ENCODE measurements at regions not wholly inside any gene's neighbourhood (a gene's known extent, or its start where the extent isn't known, plus 50 kb on each side); places are given as distances from the start of the nearest gene placed in this dataset.

DNA sequence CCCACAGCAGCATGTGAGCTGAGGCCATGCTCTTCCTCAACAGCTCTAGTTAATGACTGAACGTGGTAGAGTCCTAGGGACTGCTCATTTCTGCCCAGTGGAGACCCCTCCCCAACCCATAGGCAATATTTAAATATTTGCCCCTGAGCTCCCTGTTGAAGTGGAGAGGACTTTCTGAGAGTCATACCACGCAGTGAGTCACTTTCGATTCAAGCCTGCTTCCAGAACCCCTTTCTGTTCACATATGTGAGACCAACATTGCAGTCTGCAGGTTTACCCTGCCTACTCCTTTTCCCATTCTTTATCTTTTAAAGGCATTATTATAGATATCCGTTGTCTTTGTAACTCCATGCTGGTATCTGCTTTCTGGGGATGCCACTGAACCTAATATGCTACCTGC, 946.3 kb downstream of the JRKL start:
- TF ChIP-seq CTCF (conservative IDR thresholded peaks at IDR 0.05; ENCODE audit: control insufficient read depth, insufficient read depth, low read depth, low read length), result no peak

DNA sequence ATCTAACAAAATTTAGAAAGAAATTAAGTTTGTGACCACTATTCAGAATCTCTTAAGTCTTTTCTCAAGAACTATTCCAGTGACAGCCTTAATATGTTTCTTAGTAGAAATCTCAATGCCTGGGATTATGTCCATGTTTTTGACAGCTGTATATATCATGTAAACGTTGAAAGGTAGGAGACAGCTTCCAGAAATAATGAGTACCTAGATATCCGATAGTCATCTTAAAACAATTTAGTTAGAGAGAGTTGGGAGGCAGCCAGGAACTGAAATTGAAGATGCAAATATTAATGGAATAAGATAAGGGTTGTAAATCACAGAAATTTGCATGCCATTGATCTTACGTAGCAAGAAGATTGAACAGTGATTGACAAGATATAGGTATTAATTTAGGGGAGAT, 955.2 kb downstream of the JRKL start:
- no peak overlapping the region for H3K4me3 ChIP-seq (ENCODE audit: control insufficient read depth, low read depth, low read length)
- no peak for TF ChIP-seq CTCF (conservative IDR thresholded peaks at IDR 0.05; ENCODE audit: control insufficient read depth, insufficient read depth, low read depth, low read length)
- no peak for DNase-seq (ENCODE audit: low read depth)

More for the DNA sequence above, 946.3 kb downstream of the JRKL start:
- no peak for DNase-seq (ENCODE audit: low read depth)
- H3K4me3 ChIP-seq (ENCODE audit: control insufficient read depth, low read depth, low read length), result no peak overlapping the region

GRCh38 chr11:97349201-97349600, 959.4 kb downstream of the JRKL start:
- TF ChIP-seq CTCF (conservative IDR thresholded peaks at IDR 0.05; ENCODE audit: control insufficient read depth, insufficient read depth, low read depth, low read length), result no peak
- no peak overlapping the region for H3K4me3 ChIP-seq (ENCODE audit: control insufficient read depth, low read depth, low read length)
- no peak for DNase-seq (ENCODE audit: low read depth)

- no peak for TF ChIP-seq CTCF (conservative IDR thresholded peaks at IDR 0.05; ENCODE audit: control insufficient read depth, insufficient read depth, low read depth, low read length)
- H3K4me3 ChIP-seq (ENCODE audit: control insufficient read depth, low read depth, low read length), result no peak overlapping the region
- no peak for DNase-seq (ENCODE audit: low read depth)
These were observed 962.1 kb downstream of the JRKL start for GRCh38 chr11:97351939-97352338.

DNA sequence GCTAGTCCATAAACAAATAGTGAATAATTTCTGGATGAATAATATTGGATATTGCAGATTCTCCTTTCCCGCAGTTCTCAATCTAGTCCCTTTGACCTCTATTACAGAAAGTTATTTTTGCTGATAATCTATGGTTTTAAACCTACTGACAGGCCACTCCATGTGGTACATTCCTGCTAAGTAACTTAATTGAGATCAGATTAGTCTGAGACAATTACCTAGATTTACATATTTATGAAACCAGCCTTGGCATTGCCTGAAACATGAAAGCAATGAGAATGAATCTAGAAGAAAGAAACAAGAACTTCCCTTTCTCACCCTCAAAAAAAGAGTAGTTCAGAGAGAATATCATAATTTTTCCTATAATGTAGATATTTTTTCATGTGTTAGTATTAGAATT, 964.2 kb downstream of the JRKL start:
- H3K4me3 ChIP-seq (ENCODE audit: control insufficient read depth, low read depth, low read length), result no peak overlapping the region
- no peak for DNase-seq (ENCODE audit: low read depth)
- no peak for TF ChIP-seq CTCF (conservative IDR thresholded peaks at IDR 0.05; ENCODE audit: control insufficient read depth, insufficient read depth, low read depth, low read length)

- H3K4me3 ChIP-seq (ENCODE audit: control insufficient read depth, low read depth, low read length), result no peak overlapping the region
- no peak for DNase-seq (ENCODE audit: low read depth)
- no peak for TF ChIP-seq CTCF (conservative IDR thresholded peaks at IDR 0.05; ENCODE audit: control insufficient read depth, insufficient read depth, low read depth, low read length)
These were observed 964.8 kb downstream of the JRKL start for GRCh38 chr11:97354576-97354975.

DNA sequence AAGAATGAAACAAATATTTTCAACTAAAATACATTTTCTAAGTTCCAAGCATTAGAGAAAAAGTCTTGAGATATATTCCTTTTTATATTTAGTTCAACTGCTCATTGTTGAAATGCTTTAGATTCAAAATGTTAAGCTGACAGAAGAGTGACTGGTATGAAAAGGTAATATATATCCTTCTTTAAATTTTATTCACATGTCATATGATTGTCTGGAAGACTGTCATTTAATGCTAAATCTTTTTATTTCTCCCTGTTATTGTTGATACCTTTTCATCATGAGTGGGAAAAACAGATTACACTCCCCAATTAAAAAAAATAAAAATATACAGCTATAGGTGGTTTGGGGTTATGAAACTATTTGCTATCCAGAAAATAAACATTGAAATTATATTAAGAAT, 965.4 kb downstream of the JRKL start:
- TF ChIP-seq CTCF (conservative IDR thresholded peaks at IDR 0.05; ENCODE audit: control insufficient read depth, insufficient read depth, low read depth, low read length), result no peak
- H3K4me3 ChIP-seq (ENCODE audit: control insufficient read depth, low read depth, low read length), result no peak overlapping the region
- DNase-seq (ENCODE audit: low read depth), result no peak

Measured in fibroblast of mammary gland (primary cell).